ENCODE measurements at regions not wholly inside any gene's neighbourhood (a gene's known extent, or its start where the extent isn't known, plus 50 kb on each side); places are given as distances from the start of the nearest gene placed in this dataset.

DNA sequence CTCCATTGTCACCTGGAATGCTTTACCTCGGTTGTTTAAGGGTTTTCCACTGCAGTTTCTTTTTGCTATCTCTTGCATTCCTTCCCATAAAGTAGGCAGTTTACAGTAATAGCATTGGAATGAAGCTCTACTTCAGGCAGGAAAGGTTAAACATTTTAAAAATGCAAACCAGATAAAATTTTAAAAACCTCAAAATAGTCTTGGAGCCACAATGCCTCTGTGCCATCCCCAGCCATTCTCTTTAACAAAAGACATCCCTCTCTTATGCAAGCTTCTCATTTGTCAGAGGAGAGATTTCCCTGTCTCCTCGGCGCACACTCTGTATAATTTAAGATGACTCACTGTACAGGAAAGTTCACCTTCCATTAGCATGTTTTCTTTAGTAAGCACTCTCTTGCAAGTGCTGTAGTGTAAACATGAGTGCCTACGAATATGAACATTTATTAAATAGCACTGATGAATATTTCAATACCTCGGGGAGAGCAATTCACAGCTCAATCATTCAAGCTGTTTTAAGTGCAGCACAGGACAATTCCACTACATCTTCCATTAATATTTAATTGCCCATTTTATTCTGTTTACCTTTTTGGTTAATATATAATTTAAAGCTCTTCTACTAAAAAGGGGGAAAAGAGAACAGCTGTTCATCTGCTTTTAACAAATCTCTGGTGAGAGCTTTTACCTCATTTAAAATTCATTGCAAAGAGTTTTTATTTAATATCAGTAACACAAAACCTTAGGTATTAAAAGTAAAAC, 343.6 kb downstream of the SPATA31D1 start:
- peak; percentile 79 for DNase-seq

DNA sequence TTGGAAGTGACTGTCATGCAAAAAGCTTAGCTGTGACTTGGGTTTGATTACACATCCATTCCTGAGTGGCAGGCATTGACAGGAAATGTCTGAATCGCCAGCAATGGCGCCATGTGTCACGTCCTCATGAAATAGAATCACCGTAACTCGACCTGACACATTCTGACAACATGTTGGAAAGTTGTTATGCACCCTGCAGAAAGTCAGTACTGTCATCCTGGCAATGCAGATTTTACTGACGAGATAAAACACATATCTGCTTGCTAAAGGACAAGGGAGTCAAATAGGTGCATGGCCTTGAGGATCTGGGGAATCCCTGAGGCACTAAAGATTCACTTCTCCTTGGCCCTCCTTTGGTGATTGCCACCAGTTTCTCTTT, 344.2 kb downstream of the SPATA31D1 start:
- DNase-seq, result peak; percentile 79

DNA sequence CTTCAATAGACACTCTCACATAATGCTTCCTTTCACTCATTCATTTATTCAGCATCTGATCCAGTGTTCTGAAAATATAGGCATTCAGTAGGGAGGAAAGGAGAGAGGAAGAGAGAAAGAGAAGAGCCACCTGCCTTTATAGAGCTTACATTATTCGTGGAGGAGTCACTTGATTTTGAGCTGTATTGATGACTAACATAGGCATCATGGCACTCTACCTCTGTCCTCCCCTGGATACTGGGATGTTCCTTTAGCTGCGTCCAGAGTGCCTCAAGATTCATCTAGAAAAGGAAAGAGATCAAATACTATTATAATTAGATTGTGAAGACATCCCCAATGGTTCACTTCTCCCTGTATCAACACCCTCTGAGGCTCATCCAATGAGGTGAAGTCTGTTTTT, 345.1 kb downstream of the SPATA31D1 start:
- no peak for DNase-seq

DNA sequence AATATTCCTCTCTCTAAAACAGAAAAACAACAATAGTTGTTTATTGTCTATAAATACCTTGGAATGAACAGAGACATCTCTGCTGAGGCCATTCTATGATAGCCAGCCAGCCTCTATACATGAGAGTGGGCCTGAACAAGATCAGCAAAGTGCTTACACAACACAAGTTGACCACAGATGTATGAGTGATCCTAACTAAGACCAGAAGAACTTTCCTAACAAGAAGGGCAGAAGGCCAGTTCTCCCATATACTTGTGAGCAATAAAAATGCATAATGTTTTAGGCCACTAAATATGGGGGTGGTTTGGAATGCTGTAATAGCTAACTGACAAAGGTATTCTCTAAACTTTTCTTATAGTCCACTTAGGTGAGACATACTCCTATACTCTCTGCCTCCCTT, 345.7 kb downstream of the SPATA31D1 start:
- DNase-seq, result no peak

DNA sequence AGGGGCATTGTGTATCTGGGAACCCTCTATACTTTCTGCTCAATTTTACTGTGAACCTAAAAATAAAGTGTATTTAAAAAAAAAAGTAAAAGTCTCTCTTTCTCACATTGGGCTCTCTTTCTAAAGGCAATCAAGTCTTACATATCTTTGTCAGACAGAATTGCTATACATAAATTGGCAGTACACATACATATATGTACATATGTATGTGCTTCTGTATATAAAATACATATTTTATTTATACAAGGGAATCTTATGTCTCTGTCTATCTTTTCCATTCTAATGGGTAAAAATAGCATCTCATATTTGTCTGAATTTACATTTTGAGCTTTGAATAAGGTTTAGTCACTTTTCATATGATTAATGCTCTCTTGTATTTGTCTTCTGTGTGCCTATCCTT, 348.8 kb downstream of the SPATA31D1 start:
- no peak for DNase-seq

DNA sequence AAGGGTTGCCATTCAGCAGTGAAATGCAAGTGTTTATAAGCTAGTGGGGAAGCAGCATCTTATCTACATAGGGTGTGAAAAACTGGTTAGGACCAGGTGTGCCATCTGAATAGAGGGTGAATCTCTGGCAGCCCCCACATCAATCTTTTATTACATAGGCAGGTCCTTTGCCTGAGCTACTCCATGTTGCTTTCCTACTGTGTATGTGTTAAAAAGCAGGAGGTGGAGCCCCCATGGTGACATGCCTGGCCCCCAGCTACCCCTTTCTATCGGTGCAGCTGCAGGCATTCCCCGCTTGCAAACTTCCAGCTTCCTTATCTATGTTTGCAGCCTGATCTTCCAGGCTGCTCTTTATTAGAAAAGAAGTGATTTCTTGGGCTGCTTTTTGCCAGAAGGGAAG, 353.5 kb downstream of the SPATA31D1 start:
- no peak for DNase-seq

DNA sequence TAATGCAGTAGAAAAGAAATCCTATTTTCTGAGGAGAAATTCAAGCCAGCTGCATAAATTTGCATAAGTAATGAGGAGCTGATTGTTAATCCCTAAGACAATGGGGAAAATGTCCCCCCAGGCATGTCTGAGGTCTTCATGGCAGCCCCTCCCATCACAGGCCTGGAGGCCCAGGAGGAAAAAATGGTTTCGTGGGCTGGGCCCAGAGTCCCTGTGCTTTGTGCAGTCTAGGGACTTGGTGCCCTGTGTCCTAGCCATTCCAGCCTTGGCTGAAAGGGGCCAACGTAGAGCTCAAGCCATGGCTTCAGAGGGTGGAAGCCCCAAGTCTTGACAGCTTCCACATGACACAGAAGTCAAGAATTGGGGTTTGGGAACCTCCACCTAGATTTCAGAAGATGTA, 357.5 kb downstream of the SPATA31D1 start:
- no peak for DNase-seq

DNA sequence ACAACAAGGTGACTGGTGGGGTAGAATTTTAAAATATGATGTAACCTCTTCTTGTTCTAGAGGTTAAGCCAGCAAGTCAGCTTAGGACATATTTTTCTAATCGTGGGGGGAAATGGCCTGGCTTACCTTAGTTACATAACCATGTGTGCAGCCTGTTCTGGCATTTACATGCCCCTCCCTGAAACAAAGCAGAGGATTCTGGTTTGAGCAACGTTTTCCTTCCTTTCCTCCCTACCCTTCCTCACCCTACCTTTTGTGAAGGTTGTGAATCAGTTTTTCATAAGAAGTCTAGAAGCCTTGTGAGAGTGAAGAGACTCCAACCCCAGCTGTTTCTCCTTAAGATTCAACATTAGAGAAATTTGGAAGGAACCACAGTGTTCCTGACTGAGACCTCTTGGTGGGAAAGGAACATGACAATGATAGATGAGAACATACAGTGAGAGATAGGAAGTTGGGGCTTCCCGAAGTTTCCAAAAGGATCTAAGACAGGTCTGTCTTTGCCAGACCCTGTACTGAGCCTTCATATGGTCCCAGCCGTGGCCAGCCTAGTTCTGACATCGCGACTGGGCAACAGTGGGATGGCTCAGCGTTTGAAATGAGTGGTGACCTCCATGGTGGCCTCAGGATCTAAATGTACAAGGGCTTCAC, 365.2 kb downstream of the SPATA31D1 start:
- no peak for DNase-seq

DNA sequence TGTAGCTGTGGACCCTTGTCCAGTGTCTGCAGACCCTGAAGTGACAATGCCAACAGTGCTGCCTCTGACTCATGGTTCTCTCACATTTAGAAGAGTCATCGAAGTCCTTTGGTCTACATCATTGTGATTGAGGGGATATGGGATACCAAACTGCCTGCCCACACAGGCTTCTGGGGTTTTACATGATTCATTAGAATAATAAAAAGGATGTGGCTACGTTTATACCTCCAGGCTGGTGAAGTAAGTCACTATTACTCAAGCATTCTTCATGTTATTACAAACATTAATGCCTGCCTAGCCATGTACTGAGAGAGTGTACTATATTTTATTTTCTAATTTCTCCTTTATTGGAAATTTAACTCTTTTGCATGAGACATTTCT, 365.7 kb downstream of the SPATA31D1 start:
- no peak for DNase-seq

DNA sequence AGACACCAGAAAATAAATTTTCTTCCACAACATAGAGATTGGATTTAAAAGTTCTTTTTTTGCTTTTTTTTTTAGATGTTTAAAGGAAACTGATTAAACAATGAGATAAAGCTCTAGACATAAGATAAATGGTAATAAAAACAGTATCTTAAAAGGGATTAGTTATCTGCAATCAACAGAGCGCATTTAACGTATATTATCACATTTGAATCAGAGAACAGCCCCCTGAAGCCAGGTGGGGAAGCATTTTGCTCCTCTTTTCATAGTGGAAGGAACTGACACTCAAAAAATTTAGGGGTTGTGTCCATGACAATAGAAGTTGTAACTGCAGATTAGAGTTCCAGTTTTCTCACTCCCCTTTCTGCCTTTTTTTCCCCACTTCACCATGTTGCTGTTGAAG, 367.6 kb downstream of the SPATA31D1 start:
- DNase-seq, result no peak

DNA sequence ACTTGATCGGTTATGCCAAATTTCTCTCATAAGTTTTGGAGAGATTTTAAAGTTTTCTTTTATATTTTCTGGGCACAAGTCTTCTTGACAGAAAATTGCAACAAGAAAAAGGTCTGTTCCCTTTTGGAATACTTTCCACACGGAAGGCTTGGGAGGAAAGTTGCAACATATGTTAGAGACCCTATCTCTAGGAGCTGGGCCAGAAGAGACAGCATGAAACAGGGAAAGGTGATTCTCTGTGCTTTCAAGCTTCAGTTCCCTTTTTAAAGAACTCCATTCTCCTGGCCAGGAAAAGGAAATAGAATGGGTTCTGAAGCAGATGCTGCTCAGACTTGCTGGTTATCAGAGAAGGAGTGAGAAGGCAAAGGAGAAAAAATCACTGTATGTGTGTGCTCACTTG, 368.3 kb downstream of the SPATA31D1 start:
- no peak for DNase-seq

DNA sequence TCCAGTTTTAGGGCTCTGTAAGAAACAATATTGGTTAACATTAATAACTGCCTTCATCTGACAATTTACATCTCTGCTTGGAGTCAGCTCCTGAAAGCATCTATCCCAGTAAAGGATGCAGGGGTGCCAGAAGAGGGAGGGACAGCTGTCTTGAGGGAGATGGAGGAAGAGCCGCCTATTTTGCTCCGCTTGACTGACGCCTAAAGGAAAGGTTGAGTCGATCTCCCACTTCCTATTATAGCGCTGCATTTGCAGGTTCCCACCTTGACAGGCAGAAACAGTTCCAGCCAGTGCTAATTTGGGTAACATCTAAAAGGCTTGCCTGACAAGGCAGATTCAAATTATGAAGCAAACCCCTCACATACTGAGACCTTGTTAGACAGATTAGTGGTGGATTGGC, 374.6 kb downstream of the SPATA31D1 start:
- DNase-seq, result peak; percentile 80

DNA sequence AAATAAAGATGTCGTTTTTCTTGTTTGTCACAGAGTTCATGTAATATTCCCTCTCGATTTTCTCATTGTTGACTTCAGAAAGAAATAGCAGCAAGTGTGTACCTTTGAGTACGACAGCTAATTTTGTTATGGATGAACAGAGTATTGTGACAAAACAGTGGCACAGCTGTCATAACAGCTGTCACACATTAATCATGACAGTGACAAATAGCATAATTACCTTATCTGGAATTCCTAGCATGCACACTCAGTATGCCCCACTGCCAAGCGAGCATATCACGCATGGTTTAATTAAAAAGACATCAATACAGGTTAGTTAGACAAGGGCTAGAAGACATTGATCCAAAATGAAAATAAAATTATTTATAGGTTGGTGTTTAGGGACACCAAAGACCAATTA, 375.1 kb downstream of the SPATA31D1 start:
- DNase-seq, result peak; percentile 80

DNA sequence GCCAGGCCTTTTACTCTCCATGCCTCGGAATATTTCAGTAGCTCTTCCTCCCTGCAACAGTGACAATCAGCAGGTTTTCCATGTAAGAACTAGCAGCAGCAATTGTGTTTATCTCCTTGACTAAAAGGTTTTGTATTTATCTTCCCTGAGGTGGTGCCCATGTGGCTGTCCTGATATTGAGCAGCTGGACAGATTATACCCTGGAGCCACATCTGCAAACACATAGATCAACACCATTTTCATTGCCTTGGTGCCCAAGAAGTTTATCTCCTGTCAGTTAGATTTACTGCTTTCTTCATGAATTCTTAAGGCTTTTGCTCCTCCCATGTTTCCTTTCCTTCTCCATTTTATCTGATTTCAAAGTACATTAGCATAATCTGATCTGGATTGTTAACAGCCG, 378.4 kb downstream of the SPATA31D1 start:
- DNase-seq, result no peak

DNA sequence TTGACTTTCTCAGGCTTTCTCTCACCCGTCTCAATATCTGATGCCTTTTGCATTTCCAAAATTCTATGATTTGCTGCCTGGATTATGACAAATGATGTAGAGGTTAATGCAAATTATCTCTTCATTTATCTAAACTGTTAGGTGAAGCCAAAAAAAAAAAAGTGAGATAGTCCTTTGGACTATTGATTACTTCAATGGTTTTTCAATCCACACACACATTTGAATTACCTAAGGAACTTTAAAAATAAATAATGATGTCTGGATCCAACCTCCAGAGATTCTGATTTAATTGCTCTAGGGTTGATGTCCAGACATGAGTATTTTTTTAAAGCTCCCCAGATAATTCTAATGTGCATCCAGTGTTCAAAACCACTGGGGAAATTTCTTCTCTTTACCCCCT, 379.4 kb downstream of the SPATA31D1 start:
- no peak for DNase-seq

DNA sequence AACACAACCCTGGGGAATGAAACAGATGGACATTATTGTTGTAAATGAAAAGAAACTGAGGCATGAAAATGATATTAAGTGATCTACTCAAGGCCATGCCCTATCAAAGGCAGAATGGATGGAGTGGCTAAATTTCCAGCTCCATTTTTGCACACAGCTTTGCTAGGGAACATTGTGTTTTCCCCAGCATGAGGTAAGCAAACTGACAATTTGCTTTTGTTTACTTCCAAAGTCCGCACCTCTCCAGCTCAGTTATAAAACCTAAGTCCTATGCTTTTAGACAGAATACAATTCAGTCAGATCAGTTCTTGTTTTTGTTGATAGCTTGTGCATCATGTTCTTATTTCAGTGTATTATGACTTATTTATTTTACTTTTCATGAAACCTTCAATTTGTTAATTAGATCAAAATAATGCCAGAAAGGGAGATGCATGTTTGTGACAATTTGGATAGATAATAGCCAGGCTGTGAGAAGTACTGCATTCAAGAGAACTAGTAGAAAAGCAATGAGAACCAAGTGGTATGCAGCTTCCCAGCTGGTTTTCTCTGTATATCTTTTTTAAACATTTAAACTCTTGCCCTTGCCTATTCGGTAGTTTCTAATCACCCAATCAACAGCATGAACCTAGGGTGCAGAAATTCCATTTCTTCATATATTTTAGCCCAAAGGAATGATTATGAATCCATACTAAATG, 380.8 kb downstream of the SPATA31D1 start:
- no peak for DNase-seq

DNA sequence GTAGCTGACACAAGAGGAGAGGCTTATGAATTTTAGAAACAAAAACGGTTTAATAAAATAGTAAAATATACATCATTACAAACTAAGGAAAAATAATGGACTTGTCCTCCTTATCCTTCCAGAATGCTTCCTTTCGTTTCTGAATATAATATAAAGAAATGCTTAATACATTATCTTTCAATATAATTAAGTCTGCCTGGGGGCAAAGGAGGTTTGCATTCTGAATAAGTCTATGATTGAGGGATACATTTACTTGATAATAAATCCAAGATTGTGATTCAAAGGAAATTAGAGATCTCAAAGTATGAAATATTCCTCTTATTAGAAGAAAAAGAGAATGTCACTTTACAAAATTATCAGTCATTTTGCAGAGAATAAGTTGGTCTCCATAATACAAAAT, 386.5 kb downstream of the SPATA31D1 start:
- no peak for DNase-seq

DNA sequence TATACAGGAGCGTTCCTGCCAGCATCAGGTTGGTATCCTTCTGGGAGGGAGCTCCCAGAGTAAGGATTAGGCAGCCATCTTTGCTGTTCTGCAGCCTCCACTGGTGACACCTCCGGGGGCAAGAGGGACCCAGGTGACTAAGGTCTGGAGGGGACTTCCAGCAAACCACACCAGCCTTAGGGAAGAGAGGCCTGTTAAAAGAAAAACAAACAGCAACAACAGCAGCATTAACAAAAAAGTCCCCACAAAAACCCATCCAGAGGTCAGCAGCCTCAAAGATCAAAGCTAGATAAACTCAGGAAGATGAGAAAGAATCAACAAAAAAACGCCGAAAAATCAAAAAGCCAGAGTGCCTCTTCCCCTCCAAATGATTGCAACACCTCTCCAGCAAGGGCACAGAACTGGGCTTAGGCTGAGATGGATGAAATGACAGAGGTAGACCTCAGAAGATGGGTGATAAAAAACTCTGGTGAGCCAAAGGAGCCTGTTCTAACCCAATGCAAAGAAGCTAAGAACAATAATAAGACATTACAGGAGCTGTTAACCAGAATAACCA, 388.2 kb downstream of the SPATA31D1 start:
- no peak for DNase-seq

DNA sequence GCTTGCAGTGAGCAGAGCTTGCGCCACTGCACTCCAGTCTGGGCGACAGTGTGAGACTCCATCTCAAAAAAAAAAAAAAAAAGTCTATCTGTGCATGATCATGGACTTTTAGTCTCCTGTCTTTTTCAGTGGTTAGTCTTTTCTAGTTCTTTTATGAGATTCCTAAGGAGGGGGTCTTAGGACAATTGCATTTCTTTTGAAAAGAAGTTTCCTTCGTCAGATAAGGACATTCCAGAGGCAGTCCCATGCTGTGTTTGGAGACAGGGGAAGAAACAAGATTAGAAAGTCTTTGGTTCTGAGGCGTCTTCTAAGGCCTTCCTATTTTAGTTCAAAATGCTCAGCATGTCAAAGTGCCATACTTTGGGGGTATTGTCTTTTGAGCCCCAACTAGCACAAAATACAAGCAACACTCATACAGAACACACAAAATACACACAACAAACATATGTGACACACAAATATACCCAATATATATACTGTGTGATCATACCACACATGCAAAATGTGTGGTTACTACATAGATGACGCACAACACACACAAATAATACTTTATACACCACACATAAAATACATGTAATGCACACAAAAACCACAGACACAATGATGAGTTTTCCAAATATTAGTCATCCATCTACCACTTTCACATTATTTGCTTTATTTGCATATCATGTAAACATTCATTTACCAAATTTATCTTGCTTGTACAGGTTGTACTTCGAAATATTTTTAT, 394.5 kb downstream of the SPATA31D1 start:
- DNase-seq, result no peak

DNA sequence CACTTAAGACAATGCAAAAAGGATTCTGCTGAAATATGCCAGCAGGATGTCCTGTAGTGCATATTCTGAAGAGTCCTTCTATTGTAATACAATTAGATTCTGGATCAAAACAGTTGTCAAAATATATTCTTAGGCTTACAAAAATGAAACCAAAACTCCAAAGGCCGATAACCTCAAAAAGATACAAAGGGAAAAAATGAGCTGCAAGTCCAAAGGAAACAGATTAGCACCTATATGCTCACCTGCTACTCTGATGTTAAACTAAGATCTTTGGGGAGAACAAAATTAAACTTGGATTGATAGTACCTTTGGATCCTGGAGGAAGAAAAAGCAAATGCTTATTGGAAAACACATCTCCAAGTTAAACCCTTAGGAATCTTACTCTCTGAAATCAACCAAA, 397.1 kb downstream of the SPATA31D1 start:
- no peak for DNase-seq

DNA sequence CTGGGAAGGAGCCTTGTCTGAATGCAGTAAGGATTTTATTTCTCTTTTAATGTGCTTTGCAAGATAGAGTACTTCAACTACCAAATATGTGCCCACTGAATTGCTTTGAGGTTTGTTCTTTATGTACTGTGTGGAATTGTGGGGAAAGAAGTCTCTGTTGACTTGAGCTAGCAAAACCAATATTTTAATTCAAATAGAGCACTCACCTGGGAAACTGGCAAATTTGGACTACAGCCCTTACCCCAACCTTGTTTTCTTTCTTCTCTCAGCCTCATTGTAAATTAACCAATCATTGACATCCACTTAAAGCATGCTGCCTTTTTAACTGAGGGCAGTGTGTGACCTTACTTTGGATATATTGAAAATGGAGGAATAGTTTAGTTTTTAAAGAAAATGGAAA, 409.0 kb downstream of the SPATA31D1 start:
- no peak for DNase-seq

DNA sequence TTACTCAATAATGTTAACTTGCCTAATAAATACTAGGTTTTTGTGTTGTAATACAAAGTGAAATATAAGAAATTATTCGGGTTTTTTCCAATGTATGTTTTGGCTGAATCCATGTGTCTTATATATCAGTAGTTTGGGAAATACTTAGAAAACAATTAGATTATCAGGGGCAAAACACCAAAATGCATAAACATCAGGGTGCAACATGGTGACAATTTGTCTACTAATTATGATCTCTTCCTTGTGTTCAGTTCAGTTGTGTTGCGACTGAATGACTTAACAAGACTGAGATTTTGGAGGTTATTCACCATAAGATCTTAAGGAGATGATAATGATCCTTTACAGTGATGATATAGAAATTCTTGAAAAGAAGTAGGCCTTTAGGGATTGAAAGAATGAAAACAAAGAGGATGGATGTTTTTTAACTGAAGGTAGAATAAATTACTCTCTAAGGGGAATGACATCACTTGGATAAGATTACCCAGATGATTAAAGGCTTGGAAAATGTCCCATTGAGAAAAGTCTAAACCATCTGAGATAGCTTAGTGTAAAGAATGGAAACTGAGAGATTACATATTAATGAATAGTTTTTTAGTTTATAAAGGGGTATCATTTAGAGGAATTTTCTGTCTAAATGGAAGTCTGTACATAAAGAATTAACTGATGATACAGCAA, 415.8 kb downstream of the SPATA31D1 start:
- DNase-seq, result no peak

DNA sequence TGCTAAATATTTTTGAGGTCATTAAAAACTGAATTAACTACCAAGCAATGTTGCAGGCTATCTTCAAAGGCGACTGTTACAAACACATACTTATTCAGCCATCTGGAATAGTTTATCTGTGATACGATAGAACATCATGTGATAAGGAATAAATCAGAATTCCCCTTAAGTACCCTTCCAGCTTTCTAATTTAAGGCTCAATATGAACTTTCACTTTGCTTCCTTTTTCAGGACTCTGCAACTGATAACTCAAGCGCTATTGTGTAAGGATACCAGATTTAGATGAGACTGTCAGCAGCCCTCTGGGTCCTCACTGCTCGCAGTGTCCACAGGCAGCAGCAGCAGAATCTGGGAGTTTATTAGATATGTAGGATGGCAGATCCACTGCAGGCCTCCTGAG, 416.3 kb downstream of the SPATA31D1 start:
- DNase-seq, result no peak
